ENCODE measurements at regions not wholly inside any gene's neighbourhood (a gene's known extent, or its start where the extent isn't known, plus 50 kb on each side); places are given as distances from the start of the nearest gene placed in this dataset.

DNA sequence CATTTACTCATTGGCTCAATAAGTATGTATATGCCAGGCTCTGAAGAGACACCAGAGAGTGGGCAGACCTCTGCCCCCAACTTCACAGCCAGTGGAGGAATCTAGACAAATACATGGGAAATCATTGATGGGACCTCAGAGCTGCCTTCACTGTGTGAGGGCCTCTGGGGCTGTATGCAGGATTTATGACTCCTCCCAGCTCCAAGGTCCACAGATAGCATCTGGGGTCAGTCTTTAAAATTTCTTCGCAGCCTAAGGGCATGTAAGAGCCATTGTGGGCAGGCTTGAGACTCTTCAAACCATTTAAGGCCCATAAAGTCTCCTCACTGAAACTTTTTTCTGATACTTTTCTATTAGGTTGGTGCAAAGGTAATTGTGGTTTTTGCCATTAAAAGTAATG is 125.5 kb downstream of the SPTSSA start:
- TF ChIP-seq CTCF (IDR thresholded peaks at IDR 0.05) (no peak), EZH2 (IDR thresholded peaks at IDR 0.05) (no peak), EZH2phosphoT487 (IDR thresholded peaks at IDR 0.05) (no peak)
